GM23338 (cell line): ENCODE measurements at regions not wholly inside any gene's neighbourhood (a gene's known extent, or its start where the extent isn't known, plus 50 kb on each side); places are given as distances from the start of the nearest gene placed in this dataset.

Experiments
- CTCF ChIP-seq, 2 experiments: fragments of 200-600 bp in 1 of 2; sonication (generic) in 1 of 2; conservative IDR thresholded peaks; 2 replicates each; pipeline versions ENCODE4 v1.5.1 to v1.6.1; 2016 to 2017; ENCODE audit warnings: antibody characterized with exemption in 2 of 2, low read depth in 2 of 2, mild to moderate bottlenecking in 2 of 2, moderate library complexity in 1 of 2
- EZH2 ChIP-seq: fragments of 200-600 bp; sonication (generic); IDR thresholded peaks from one replicate; pipeline ENCODE4 v1.8.0; 2017; ENCODE audit warnings: antibody characterized with exemption, mild to moderate bottlenecking, low read depth; ENCODE audit not compliant: unreplicated experiment
- POLR2AphosphoS5 ChIP-seq: IDR thresholded peaks from 2 replicates; pipeline ENCODE4 v1.6.1; 2016; ENCODE audit warnings: antibody characterized with exemption, low read depth
- TF ChIP-seq, protein P1 (sequence below): fragments of 250-450 bp; sonication (Bioruptor Pico); IDR thresholded peaks from 2 replicates; pipeline ENCODE4 v1.5.0; 2020; ENCODE audit warnings: mild to moderate bottlenecking, moderate library complexity

GRCh38 chr5:173673295-173674101 is 57.0 kb upstream of the BOD1 start:
- no peak for TF ChIP-seq CTCF (conservative IDR thresholded peaks at IDR 0.05; ENCODE audit: low read depth in 2 of 2)
- TF ChIP-seq, protein P1, sequence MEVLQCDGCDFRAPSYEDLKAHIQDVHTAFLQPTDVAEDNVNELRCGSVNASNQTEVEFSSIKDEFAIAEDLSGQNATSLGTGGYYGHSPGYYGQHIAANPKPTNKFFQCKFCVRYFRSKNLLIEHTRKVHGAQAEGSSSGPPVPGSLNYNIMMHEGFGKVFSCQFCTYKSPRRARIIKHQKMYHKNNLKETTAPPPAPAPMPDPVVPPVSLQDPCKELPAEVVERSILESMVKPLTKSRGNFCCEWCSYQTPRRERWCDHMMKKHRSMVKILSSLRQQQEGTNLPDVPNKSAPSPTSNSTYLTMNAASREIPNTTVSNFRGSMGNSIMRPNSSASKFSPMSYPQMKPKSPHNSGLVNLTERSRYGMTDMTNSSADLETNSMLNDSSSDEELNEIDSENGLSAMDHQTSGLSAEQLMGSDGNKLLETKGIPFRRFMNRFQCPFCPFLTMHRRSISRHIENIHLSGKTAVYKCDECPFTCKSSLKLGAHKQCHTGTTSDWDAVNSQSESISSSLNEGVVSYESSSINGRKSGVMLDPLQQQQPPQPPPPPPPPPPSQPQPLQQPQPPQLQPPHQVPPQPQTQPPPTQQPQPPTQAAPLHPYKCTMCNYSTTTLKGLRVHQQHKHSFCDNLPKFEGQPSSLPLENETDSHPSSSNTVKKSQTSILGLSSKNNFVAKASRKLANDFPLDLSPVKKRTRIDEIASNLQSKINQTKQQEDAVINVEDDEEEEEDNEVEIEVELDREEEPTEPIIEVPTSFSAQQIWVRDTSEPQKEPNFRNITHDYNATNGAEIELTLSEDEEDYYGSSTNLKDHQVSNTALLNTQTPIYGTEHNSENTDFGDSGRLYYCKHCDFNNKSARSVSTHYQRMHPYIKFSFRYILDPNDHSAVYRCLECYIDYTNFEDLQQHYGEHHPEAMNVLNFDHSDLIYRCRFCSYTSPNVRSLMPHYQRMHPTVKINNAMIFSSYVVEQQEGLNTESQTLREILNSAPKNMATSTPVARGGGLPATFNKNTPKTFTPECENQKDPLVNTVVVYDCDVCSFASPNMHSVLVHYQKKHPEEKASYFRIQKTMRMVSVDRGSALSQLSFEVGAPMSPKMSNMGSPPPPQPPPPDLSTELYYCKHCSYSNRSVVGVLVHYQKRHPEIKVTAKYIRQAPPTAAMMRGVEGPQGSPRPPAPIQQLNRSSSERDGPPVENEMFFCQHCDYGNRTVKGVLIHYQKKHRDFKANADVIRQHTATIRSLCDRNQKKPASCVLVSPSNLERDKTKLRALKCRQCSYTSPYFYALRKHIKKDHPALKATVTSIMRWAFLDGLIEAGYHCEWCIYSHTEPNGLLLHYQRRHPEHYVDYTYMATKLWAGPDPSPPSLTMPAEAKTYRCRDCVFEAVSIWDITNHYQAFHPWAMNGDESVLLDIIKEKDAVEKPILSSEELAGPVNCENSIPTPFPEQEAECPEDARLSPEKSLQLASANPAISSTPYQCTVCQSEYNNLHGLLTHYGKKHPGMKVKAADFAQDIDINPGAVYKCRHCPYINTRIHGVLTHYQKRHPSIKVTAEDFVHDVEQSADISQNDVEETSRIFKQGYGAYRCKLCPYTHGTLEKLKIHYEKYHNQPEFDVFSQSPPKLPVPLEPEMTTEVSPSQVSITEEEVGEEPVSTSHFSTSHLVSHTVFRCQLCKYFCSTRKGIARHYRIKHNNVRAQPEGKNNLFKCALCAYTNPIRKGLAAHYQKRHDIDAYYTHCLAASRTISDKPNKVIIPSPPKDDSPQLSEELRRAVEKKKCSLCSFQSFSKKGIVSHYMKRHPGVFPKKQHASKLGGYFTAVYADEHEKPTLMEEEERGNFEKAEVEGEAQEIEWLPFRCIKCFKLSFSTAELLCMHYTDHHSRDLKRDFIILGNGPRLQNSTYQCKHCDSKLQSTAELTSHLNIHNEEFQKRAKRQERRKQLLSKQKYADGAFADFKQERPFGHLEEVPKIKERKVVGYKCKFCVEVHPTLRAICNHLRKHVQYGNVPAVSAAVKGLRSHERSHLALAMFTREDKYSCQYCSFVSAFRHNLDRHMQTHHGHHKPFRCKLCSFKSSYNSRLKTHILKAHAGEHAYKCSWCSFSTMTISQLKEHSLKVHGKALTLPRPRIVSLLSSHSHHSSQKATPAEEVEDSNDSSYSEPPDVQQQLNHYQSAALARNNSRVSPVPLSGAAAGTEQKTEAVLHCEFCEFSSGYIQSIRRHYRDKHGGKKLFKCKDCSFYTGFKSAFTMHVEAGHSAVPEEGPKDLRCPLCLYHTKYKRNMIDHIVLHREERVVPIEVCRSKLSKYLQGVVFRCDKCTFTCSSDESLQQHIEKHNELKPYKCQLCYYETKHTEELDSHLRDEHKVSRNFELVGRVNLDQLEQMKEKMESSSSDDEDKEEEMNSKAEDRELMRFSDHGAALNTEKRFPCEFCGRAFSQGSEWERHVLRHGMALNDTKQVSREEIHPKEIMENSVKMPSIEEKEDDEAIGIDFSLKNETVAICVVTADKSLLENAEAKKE (CRISPR knock-in tag): no peak
- no peak for TF ChIP-seq POLR2AphosphoS5
- no peak for TF ChIP-seq EZH2
